ENCODE measurements at regions not wholly inside any gene's neighbourhood (a gene's known extent, or its start where the extent isn't known, plus 50 kb on each side); places are given as distances from the start of the nearest gene placed in this dataset.

DNA sequence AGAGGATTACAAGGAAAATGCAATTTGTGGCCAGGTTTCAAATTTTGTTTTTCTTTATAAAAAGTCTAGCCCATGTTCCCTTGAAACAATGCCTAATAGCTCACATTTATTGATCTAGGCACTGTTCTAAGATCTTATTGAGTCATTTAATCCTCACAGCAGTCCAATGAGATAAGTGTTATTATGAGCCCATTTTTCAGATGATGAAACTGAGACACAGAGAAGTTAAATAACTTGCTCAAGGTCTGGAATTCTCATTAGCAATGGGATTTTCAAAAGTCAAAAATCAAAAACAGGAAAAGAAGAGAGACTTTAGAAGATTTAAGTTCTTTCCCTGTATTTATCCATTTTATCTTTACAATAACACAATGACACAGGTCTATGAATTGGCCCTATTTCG lies 90.0 kb upstream of the COL6A5 start:
- WGBS, result 88% methylated on average over 1 of the region's 1 CpG
- no peak for DNase-seq (ENCODE audit: extremely low spot score)

DNA sequence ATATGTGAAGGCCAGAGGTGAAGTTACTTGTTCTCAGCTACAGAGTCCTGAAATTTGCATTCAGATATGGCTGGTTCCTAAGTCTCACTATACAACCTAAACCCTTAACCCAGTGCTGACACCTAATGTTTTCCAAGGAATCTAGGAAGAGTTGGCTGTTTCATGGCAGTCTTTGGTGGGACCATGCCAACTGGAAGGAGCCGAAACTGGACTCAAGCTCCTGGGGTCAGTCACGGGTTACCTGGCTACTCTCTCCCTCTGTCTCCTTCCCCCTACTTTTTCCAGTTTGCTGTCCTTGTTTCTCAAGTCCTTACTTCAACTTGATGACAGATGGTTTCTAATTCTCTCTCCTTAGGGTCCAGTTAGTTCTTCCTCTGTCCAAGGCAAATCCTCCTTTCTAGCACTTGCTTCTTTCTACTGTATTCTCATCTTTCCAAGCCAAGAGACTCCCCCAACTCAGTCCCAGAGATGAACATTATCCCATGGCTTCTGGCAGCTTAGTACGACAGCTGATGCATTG lies 88.6 kb upstream of the COL6A5 start:
- no peaks in the 10 kb centered on the region for H3K27me3 ChIP-seq
- no peak for DNase-seq (ENCODE audit: extremely low spot score)
- H3K36me3 ChIP-seq, result no peaks in the 10 kb centered on the region
- H3K4me1 ChIP-seq, result peaks cover 0 to 24% (median 9%) of the 10 kb centered on the region in 4 donors
- no peak overlapping the region for H3K4me3 ChIP-seq
- H3K27ac ChIP-seq (replicated peaks in 1 of 4), result no peak overlapping the region
- TF ChIP-seq EP300 (IDR thresholded peaks at IDR 0.05) (no peak), POLR2AphosphoS5 (IDR thresholded peaks at IDR 0.05) (no peak), POLR2A (IDR thresholded peaks at IDR 0.05; ENCODE audit: low read depth) (no peak)
- TF ChIP-seq, protein P1, sequence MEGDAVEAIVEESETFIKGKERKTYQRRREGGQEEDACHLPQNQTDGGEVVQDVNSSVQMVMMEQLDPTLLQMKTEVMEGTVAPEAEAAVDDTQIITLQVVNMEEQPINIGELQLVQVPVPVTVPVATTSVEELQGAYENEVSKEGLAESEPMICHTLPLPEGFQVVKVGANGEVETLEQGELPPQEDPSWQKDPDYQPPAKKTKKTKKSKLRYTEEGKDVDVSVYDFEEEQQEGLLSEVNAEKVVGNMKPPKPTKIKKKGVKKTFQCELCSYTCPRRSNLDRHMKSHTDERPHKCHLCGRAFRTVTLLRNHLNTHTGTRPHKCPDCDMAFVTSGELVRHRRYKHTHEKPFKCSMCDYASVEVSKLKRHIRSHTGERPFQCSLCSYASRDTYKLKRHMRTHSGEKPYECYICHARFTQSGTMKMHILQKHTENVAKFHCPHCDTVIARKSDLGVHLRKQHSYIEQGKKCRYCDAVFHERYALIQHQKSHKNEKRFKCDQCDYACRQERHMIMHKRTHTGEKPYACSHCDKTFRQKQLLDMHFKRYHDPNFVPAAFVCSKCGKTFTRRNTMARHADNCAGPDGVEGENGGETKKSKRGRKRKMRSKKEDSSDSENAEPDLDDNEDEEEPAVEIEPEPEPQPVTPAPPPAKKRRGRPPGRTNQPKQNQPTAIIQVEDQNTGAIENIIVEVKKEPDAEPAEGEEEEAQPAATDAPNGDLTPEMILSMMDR (IDR thresholded peaks at IDR 0.05), result no peak
- WGBS, result 81% methylated on average over 3 of the region's 3 CpGs
- intact Hi-C loops (cut with DNase I), result no loop called here
- no peaks in the 10 kb centered on the region for H3K9me3 ChIP-seq

More for the DNA sequence above, 90.0 kb upstream of the COL6A5 start:
- Histone ChIP-seq H3K9me3 (no peaks in the 10 kb centered on the region), H3K36me3 (no peaks in the 10 kb centered on the region), H3K27ac (replicated peaks in 1 of 4) (no peak overlapping the region), H3K4me1 (peaks cover 0 to 24% (median 9%) of the 10 kb centered on the region in 4 donors), H3K27me3 (no peaks in the 10 kb centered on the region), H3K4me3 (no peak overlapping the region)
- intact Hi-C loops (cut with DNase I), result no loop called here
- TF ChIP-seq POLR2AphosphoS5 (IDR thresholded peaks at IDR 0.05) (no peak), POLR2A (IDR thresholded peaks at IDR 0.05; ENCODE audit: low read depth) (no peak), EP300 (IDR thresholded peaks at IDR 0.05) (no peak)
- TF ChIP-seq, protein P1 (IDR thresholded peaks at IDR 0.05), result no peak

DNA sequence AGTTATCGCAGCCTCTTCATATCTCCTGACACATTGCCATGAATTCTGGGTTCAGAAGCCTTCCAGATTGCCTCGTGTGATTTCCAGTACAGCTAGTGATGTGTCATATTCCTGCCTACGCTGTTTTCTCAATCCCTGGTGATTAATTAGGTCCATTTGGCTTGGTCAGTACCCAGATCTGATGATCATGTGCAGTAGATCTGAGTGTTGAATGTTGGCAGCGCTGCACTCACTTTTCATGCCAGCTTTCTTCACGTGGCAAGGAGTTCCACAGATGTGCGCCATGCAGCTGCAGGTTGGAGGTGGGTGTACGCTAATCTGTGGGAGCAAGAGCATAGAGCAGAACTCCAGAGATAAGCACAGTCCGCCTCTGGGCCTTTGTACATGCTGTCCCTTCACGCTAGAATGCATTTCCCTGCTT lies 86.9 kb upstream of the COL6A5 start:
- intact Hi-C loops (cut with DNase I), result no loop called here
- Histone ChIP-seq H3K9me3 (no peaks in the 10 kb centered on the region), H3K4me3 (no peak overlapping the region), H3K27me3 (no peaks in the 10 kb centered on the region), H3K4me1 (peaks cover 0 to 24% (median 9%) of the 10 kb centered on the region in 4 donors), H3K36me3 (no peaks in the 10 kb centered on the region), H3K27ac (replicated peaks in 1 of 4) (peak overlapping the region in 1 of 4 donors; percentile 8)
- TF ChIP-seq POLR2AphosphoS5 (IDR thresholded peaks at IDR 0.05) (no peak), POLR2A (IDR thresholded peaks at IDR 0.05; ENCODE audit: low read depth) (no peak), EP300 (IDR thresholded peaks at IDR 0.05) (no peak)
- TF ChIP-seq, protein P1 (IDR thresholded peaks at IDR 0.05), result no peak
- 40% methylated on average over 9 of the region's 9 CpGs for WGBS
- no peak for DNase-seq (ENCODE audit: extremely low spot score)

DNA sequence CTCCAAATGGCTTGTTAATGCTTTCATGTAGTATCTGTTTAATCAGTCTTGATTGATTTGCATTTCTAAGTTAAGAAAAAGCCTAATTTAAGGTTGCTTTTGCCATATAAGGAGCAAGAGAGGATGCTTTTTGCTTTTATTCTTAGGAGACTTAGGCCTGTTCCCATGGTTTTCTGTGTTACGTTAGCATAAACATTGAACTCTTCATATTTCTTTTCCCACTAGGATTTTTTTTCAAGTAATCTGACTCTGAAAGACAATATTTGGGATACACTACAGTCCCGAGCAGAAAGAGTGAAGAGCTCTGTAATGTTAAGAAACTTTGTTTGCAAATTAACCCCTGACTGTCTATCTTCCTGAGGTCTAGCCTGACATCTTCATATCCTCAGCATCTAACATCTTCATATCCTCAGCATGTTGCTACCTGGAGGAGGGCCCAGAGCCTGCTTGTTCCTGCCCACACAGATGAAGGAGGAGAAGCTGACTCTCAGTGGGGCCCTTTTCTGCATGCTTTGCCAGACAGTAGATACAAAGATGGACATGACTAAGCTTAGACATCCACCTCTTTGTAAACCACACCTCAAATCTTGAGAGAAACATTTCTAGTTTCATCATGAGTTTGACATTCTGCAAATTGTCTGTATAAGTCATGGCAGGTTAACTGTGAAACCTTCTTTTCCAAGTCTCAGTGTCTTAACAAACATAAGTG lies 86.2 kb upstream of the COL6A5 start:
- H3K27me3 ChIP-seq, result no peaks in the 10 kb centered on the region
- peaks cover 0 to 24% (median 9%) of the 10 kb centered on the region in 4 donors for H3K4me1 ChIP-seq
- no peak overlapping the region for H3K4me3 ChIP-seq
- intact Hi-C loops (cut with DNase I), result no loop called here
- no peak for TF ChIP-seq POLR2AphosphoS5 (IDR thresholded peaks at IDR 0.05)
- no peak for TF ChIP-seq POLR2A (IDR thresholded peaks at IDR 0.05; ENCODE audit: low read depth)
- TF ChIP-seq, protein P1 (IDR thresholded peaks at IDR 0.05), result no peak
- no peak for TF ChIP-seq EP300 (IDR thresholded peaks at IDR 0.05)
- no peaks in the 10 kb centered on the region for H3K36me3 ChIP-seq
- WGBS, result 35% methylated on average over 2 of the region's 2 CpGs
- no peak for DNase-seq (ENCODE audit: extremely low spot score)
- H3K9me3 ChIP-seq, result no peaks in the 10 kb centered on the region
- H3K27ac ChIP-seq (replicated peaks in 1 of 4), result peak overlapping the region in 1 of 4 donors; percentile 8

Measured in esophagus muscularis mucosa (tissue), 4 donors.